ENCODE measurements at regions not wholly inside any gene's neighbourhood (a gene's known extent, or its start where the extent isn't known, plus 50 kb on each side); places are given as distances from the start of the nearest gene placed in this dataset.
A peak's percentile ranks its signal among the peaks of the same experiment; 100 is the strongest.

- H3K9me3 ChIP-seq: no peaks in the 10 kb centered on the region
- no peaks in the 10 kb centered on the region for H3K36me3 ChIP-seq
- no peak for TF ChIP-seq Cebpa-rat (IDR thresholded peaks at IDR 0.05)
- H3K4me2 ChIP-seq: no peak overlapping the region
- H3K4me1 ChIP-seq: no peaks in the 10 kb centered on the region
- H3K27ac ChIP-seq: no peak overlapping the region
- H3K4me3 ChIP-seq: no peak overlapping the region
- no peaks in the 10 kb centered on the region for H4K20me1 ChIP-seq
- H3K27me3 ChIP-seq: no peaks in the 10 kb centered on the region
- no peak overlapping the region for H3K9ac ChIP-seq
Observed at GRCh38 chr16:26770547-26770946, 296.2 kb upstream of the C16orf82 start.

- H3K4me3 ChIP-seq: no peak overlapping the region
- no peaks in the 10 kb centered on the region for H3K27me3 ChIP-seq
- no peaks in the 10 kb centered on the region for H3K36me3 ChIP-seq
- H3K4me2 ChIP-seq: no peak overlapping the region
- H4K20me1 ChIP-seq: no peaks in the 10 kb centered on the region
- no peak overlapping the region for H3K9ac ChIP-seq
- no peak for TF ChIP-seq Cebpa-rat (IDR thresholded peaks at IDR 0.05)
- no peak overlapping the region for H3K27ac ChIP-seq
- H3K9me3 ChIP-seq: no peaks in the 10 kb centered on the region
- no peaks in the 10 kb centered on the region for H3K4me1 ChIP-seq
Observed at GRCh38 chr16:26772503-26772902, 294.2 kb upstream of the C16orf82 start.

- Histone ChIP-seq H4K20me1 (no peaks in the 10 kb centered on the region), H3K36me3 (no peaks in the 10 kb centered on the region), H3K4me1 (no peaks in the 10 kb centered on the region), H3K27ac (no peak overlapping the region), H3K27me3 (no peaks in the 10 kb centered on the region), H3K9me3 (no peaks in the 10 kb centered on the region), H3K4me2 (no peak overlapping the region), H3K4me3 (no peak overlapping the region), H3K9ac (no peak overlapping the region)
- no peak for TF ChIP-seq Cebpa-rat (IDR thresholded peaks at IDR 0.05)
Observed at GRCh38 chr16:26777821-26778220, 288.9 kb upstream of the C16orf82 start.

- TF ChIP-seq Cebpa-rat (IDR thresholded peaks at IDR 0.05): no peak
Observed at GRCh38 chr16:26787924-26788323, 278.8 kb upstream of the C16orf82 start.

DNA sequence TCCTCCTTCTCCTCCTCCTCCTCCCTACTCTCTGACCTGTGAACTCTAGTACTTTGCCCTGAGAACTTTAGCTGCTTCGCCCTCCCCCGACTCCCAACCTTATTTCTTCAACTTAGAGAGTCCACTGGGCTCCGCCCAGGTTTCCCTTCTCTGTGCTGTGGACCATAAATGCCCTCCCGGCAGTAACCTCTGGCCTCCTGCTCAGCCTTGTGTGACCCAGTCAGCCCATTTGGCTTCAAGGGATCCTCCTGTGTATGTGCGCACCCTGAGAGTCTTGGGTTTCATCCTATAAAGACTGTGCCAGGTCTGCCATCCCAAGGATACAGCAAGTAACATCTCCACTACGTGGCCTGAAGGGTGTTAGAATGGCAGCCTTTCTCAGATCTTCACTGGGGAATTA, 275.6 kb upstream of the C16orf82 start:
- Histone ChIP-seq H4K20me1 (no peaks in the 10 kb centered on the region), H3K4me2 (peak overlapping the region; percentile 67), H3K27ac (no peak overlapping the region), H3K36me3 (no peaks in the 10 kb centered on the region), H3K4me1 (peaks cover 14% of the 10 kb centered on the region), H3K9ac (no peak overlapping the region), H3K27me3 (no peaks in the 10 kb centered on the region), H3K9me3 (no peaks in the 10 kb centered on the region), H3K4me3 (no peak overlapping the region)
- no peak for TF ChIP-seq Cebpa-rat (IDR thresholded peaks at IDR 0.05)

More at GRCh38 chr16:26787924-26788323, 278.8 kb upstream of the C16orf82 start:
- H3K9ac ChIP-seq: no peak overlapping the region
- no peaks in the 10 kb centered on the region for H3K27me3 ChIP-seq
- no peaks in the 10 kb centered on the region for H3K9me3 ChIP-seq
- peaks cover 14% of the 10 kb centered on the region for H3K4me1 ChIP-seq
- no peak overlapping the region for H3K4me2 ChIP-seq
- no peak overlapping the region for H3K4me3 ChIP-seq
- H3K36me3 ChIP-seq: no peaks in the 10 kb centered on the region
- no peak overlapping the region for H3K27ac ChIP-seq
- H4K20me1 ChIP-seq: no peaks in the 10 kb centered on the region

DNA sequence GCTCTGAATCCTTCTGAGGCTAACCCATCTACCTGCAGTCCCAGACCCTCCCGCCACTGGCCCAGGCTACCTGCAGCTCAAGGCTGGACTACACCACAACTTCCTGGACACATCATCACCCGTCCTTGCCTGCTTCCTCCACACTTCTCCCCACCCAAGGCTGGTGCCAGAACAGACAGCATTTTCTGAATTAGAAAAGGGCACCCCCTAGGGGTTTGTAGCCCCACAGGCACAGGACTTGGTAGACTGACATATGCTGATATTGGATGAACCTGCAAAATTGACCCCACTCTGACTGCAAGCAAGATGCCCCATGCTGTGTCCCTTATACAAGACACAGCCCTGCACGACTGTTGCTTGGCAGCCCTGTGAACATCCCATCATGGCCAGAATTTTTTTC, 271.5 kb upstream of the C16orf82 start:
- H3K4me1 ChIP-seq: peaks cover 14% of the 10 kb centered on the region
- H3K9me3 ChIP-seq: no peaks in the 10 kb centered on the region
- TF ChIP-seq Cebpa-rat (IDR thresholded peaks at IDR 0.05): no peak
- H4K20me1 ChIP-seq: no peaks in the 10 kb centered on the region
- H3K4me3 ChIP-seq: no peak overlapping the region
- no peaks in the 10 kb centered on the region for H3K27me3 ChIP-seq
- H3K9ac ChIP-seq: no peak overlapping the region
- no peak overlapping the region for H3K27ac ChIP-seq
- H3K4me2 ChIP-seq: no peak overlapping the region
- H3K36me3 ChIP-seq: no peaks in the 10 kb centered on the region

DNA sequence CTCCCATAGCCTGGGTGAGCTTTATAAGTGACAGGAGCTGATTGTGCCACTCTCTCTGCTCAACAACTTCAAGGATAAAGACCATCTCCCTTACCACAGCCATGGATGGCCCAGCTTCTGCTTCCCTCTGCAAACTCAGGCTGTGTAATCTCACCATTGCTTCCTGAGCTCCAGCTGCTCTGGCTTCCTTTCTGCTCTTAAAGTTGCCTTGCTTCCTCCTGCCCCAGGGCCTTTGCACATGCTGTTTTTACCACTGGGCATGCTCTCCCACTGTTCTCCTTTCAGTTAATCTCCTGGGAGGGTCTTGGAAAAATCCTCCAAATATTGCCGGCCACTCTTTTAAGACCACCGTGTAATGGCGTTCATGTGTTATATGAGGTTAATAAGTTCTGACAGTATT, 265.1 kb upstream of the C16orf82 start:
- no peak overlapping the region for H3K9ac ChIP-seq
- no peak overlapping the region for H3K4me3 ChIP-seq
- no peaks in the 10 kb centered on the region for H3K9me3 ChIP-seq
- H4K20me1 ChIP-seq: no peaks in the 10 kb centered on the region
- H3K4me2 ChIP-seq: no peak overlapping the region
- peaks cover 7% of the 10 kb centered on the region; the same call in 1 of the 2 replicates for H3K4me1 ChIP-seq
- H3K36me3 ChIP-seq: no peaks in the 10 kb centered on the region
- no peak for TF ChIP-seq Cebpa-rat (IDR thresholded peaks at IDR 0.05)
- H3K27me3 ChIP-seq: no peaks in the 10 kb centered on the region
- no peak overlapping the region for H3K27ac ChIP-seq

DNA sequence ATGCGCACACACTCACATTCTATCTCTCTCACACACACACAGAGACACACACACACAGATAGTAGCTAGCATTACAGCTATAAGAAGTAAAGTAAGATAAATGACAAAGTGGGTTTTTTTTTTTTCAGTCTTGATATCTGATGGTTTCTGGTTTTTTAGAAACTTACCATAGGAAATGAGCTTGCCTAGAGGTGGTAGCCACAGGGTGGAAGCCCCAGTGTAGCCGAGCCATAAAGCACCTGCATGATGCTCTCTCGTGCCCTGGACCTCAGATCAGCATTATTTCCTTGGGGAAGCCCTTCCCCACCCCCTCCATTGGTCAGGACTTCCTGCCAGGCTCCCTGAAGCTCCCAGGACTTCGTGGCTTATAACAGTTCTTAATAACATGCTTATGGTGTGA, 264.3 kb upstream of the C16orf82 start:
- Histone ChIP-seq H3K4me1 (peaks cover 7% of the 10 kb centered on the region; the same call in 1 of the 2 replicates), H3K36me3 (no peaks in the 10 kb centered on the region), H4K20me1 (no peaks in the 10 kb centered on the region), H3K9me3 (no peaks in the 10 kb centered on the region), H3K9ac (no peak overlapping the region), H3K4me2 (no peak overlapping the region), H3K4me3 (no peak overlapping the region), H3K27ac (no peak overlapping the region), H3K27me3 (no peaks in the 10 kb centered on the region)
- no peak for TF ChIP-seq Cebpa-rat (IDR thresholded peaks at IDR 0.05)

DNA sequence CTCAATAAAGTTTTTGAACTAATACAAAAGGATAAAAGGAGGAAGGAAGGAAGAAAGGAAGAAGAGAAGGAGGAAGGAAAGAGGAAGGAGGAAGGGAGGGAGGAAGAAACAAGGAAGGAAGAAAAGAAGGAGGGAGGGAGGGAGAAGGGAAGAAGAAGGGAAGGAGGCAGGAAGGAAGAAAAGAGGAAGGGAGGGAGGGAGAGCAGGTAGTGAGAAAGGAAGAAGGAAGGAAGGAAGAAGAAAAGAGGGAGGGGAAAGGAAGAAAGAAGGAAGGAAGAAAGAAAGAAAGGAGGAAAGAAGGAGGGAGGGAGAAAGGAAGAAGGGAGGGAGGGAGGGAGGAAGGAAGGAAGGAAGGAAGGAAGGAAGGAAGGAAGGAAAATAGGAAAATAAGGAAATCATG, 263.8 kb upstream of the C16orf82 start:
- peaks cover 7% of the 10 kb centered on the region; the same call in 1 of the 2 replicates for H3K4me1 ChIP-seq
- TF ChIP-seq Cebpa-rat (IDR thresholded peaks at IDR 0.05): no peak

GRCh38 chr16:26806657-26807056, 260.1 kb upstream of the C16orf82 start:
- H3K4me3 ChIP-seq: no peak overlapping the region
- H3K27me3 ChIP-seq: no peaks in the 10 kb centered on the region
- H3K27ac ChIP-seq: no peak overlapping the region
- no peak overlapping the region for H3K9ac ChIP-seq
- no peak overlapping the region for H3K4me2 ChIP-seq
- no peaks in the 10 kb centered on the region for H3K9me3 ChIP-seq
- TF ChIP-seq Cebpa-rat (IDR thresholded peaks at IDR 0.05): no peak
- H3K36me3 ChIP-seq: no peaks in the 10 kb centered on the region
- peaks cover 7% of the 10 kb centered on the region; the same call in 1 of the 2 replicates for H3K4me1 ChIP-seq
- H4K20me1 ChIP-seq: no peaks in the 10 kb centered on the region

More for the DNA sequence above, 263.8 kb upstream of the C16orf82 start:
- H4K20me1 ChIP-seq: no peaks in the 10 kb centered on the region
- no peaks in the 10 kb centered on the region for H3K27me3 ChIP-seq
- H3K9me3 ChIP-seq: no peaks in the 10 kb centered on the region
- no peak overlapping the region for H3K4me3 ChIP-seq
- no peaks in the 10 kb centered on the region for H3K36me3 ChIP-seq
- H3K27ac ChIP-seq: no peak overlapping the region
- no peak overlapping the region for H3K4me2 ChIP-seq
- H3K9ac ChIP-seq: no peak overlapping the region

DNA sequence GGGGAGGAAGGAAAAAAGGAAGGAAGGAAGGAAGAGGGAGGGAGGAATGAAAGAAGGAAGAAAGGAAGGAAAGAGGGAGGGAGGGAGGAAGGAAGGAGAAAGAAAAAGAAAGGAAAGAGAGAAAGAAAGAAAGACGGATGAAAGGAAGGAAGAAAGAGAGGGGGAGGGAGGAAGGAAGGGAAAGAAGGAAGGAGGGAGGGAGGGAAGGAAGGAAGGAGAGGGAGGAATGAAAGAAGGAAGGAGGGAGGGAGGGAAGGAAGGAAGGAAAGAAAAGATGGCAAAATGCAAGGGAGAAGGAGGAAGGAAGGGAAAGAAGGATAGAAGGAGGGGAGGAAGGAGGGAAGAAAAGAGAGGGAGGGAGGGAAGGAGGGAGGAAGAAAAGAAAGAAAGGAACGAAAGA, 257.3 kb upstream of the C16orf82 start:
- no peaks in the 10 kb centered on the region for H3K4me1 ChIP-seq

More for the DNA sequence above, 257.3 kb upstream of the C16orf82 start:
- Histone ChIP-seq H3K9me3 (no peaks in the 10 kb centered on the region), H3K4me3 (no peak overlapping the region), H4K20me1 (no peaks in the 10 kb centered on the region), H3K27me3 (no peaks in the 10 kb centered on the region), H3K36me3 (no peaks in the 10 kb centered on the region), H3K4me2 (no peak overlapping the region), H3K27ac (no peak overlapping the region), H3K9ac (no peak overlapping the region)
- TF ChIP-seq Cebpa-rat (IDR thresholded peaks at IDR 0.05): no peak
